H1 (cell line): ENCODE measurements at regions not wholly inside any gene's neighbourhood (a gene's known extent, or its start where the extent isn't known, plus 50 kb on each side); places are given as distances from the start of the nearest gene placed in this dataset.

Experiments used
- CTCF ChIA-PET: fragments of 300-600 bp; sonication (Branson Sonifier 250); formaldehyde crosslinking; loops from one replicate; lab custom pipeline; 2021; ENCODE audit not compliant: partially characterized antibody; lab: Charles Lee
- POLR2A ChIA-PET: fragments of 300-600 bp; sonication (Branson Sonifier 250); formaldehyde crosslinking; loops from one replicate; lab custom pipeline; 2021; ENCODE audit warnings: inconsistent platforms; ENCODE audit not compliant: partially characterized antibody; lab: Charles Lee
- DNase-seq, 2 experiments: peaks; one replicate each; pipeline versions ENCODE4 v3.0.0 to v3.0.0-alpha.2; 2010 to 2022; ENCODE audit warnings: low spot score in 2 of 2, low read depth in 1 of 2, mixed read lengths in 1 of 2
- FAIRE-seq: peaks from 2 replicates; lab custom pipeline; 2011; peaks lifted over from hg19 to GRCh38; lab: Jason Lieb, UNC
- H2AFZ ChIP-seq: 2 replicates; pipeline ENCODE4 v1.8.1; 2012; ENCODE audit warnings: low read length, inconsistent platforms
- H2AK5ac ChIP-seq: 2 replicates; pipeline ENCODE4 v1.6.1; 2013; ENCODE audit warnings: low read depth, low read length
- H2BK120ac ChIP-seq: replicated peaks from 2 replicates; pipeline ENCODE3; 2013; ENCODE audit warnings: low read depth, low read length, inconsistent platforms
- H2BK12ac ChIP-seq: 2 replicates; pipeline ENCODE4 v1.6.1; 2013; ENCODE audit warnings: low read depth, low read length
- H2BK15ac ChIP-seq: 2 replicates; pipeline ENCODE4 v1.6.1; 2013; ENCODE audit warnings: low read length
- H2BK20ac ChIP-seq: 2 replicates; pipeline ENCODE4 v1.6.1; 2013; ENCODE audit warnings: low read length
- H2BK5ac ChIP-seq: 2 replicates; pipeline ENCODE4 v1.6.1; 2013; ENCODE audit warnings: low read depth, low read length
- H3K14ac ChIP-seq: 2 replicates; pipeline ENCODE4 v1.6.1; 2013; ENCODE audit warnings: inconsistent platforms; ENCODE audit not compliant: insufficient read length
- H3K18ac ChIP-seq: 2 replicates; pipeline ENCODE4 v1.6.1; 2013; ENCODE audit warnings: low read length; ENCODE audit errors: extremely low read depth
- H3K23ac ChIP-seq: 2 replicates; pipeline ENCODE4 v1.6.1; 2013; ENCODE audit warnings: inconsistent platforms; ENCODE audit not compliant: insufficient read length
- H3K23me2 ChIP-seq: 2 replicates; pipeline ENCODE4 v1.6.1; 2013; ENCODE audit warnings: low read depth, low read length
- H3K27ac ChIP-seq: 2 replicates; pipeline ENCODE4 v1.6.1; 2011; ENCODE audit warnings: low read depth, low read length, inconsistent platforms
- H3K27me3 ChIP-seq, 4 experiments: replicated peaks in 1 of 4; 1 replicate in 1 of 4; 2 replicates in 3 of 4; pipeline versions ENCODE4 v1.6.1 to v1.8.1; 2011 to 2013; ENCODE audit warnings: low read length in 3 of 4, mild to moderate bottlenecking in 3 of 4, inconsistent platforms in 2 of 4, mixed read lengths in 2 of 4, moderate library complexity in 1 of 4; ENCODE audit not compliant: control insufficient read depth in 3 of 4, insufficient read depth in 3 of 4; ENCODE audit errors: extremely low read depth in 1 of 4
- H3K36me3 ChIP-seq, 4 experiments: 2 replicates each; pipeline versions ENCODE4 v1.6.1 to v1.8.1; 2011 to 2013; ENCODE audit warnings: mild to moderate bottlenecking in 4 of 4, low read length in 3 of 4, moderate library complexity in 2 of 4, control low read depth in 1 of 4, inconsistent platforms in 1 of 4; ENCODE audit not compliant: insufficient read depth in 4 of 4, control insufficient read depth in 2 of 4
- H3K4ac ChIP-seq: replicated peaks from 2 replicates; pipeline ENCODE3; 2013; ENCODE audit warnings: low read length, low read depth, mixed read lengths, inconsistent platforms; ENCODE audit not compliant: insufficient read length
- H3K4me1 ChIP-seq, 4 experiments: replicated peaks in 1 of 4; 1 replicate in 1 of 4; 2 replicates in 3 of 4; pipeline versions ENCODE4 v1.6.1 to v1.8.1; 2011 to 2013; ENCODE audit warnings: low read length in 3 of 4, inconsistent platforms in 2 of 4, mixed read lengths in 1 of 4; ENCODE audit not compliant: insufficient read depth in 4 of 4, control insufficient read depth in 3 of 4
- H3K4me2 ChIP-seq, 2 experiments: 2 replicates each; pipeline versions ENCODE4 v1.6.1 to v1.8.1; 2011 to 2013; ENCODE audit warnings: low read depth in 2 of 2, low read length in 2 of 2, control low read depth in 1 of 2, inconsistent platforms in 1 of 2, mild to moderate bottlenecking in 1 of 2; ENCODE audit not compliant: insufficient read depth in 1 of 2
- H3K4me3 ChIP-seq, 4 experiments: fragments of 200-600, 300-600 bp in 1 of 4; sonication (generic), shearing (Covaris generic), sonication (Bioruptor Twin) in 1 of 4; 2 replicates each; pipeline versions ENCODE4 v1.5.1 to v1.8.1; 2011 to 2016; ENCODE audit warnings: low read length in 4 of 4, low read depth in 3 of 4, control low read depth in 2 of 4, inconsistent platforms in 2 of 4, mild to moderate bottlenecking in 2 of 4, mixed read lengths in 1 of 4, moderate library complexity in 1 of 4; ENCODE audit not compliant: insufficient read depth in 2 of 4; ENCODE audit errors: extremely low read depth in 1 of 4
- H3K56ac ChIP-seq: replicated peaks from 2 replicates; pipeline ENCODE3; 2013; ENCODE audit warnings: low read depth, mild to moderate bottlenecking, mixed read lengths, low read length, inconsistent platforms; ENCODE audit not compliant: insufficient read length
- H3K79me1 ChIP-seq: 2 replicates; pipeline ENCODE4 v1.6.1; 2013; ENCODE audit warnings: low read depth, low read length, control low read depth
- H3K79me2 ChIP-seq, 2 experiments: 2 replicates each; pipeline versions ENCODE4 v1.6.1 to v1.8.1; 2012 to 2013; ENCODE audit warnings: low read length in 2 of 2, mild to moderate bottlenecking in 2 of 2, inconsistent platforms in 1 of 2; ENCODE audit not compliant: insufficient read depth in 2 of 2, control insufficient read depth in 1 of 2
- H3K9ac ChIP-seq, 4 experiments: replicated peaks in 1 of 4; 1 replicate in 1 of 4; 2 replicates in 3 of 4; pipeline versions ENCODE4 v1.6.1 to v1.8.1; 2011 to 2013; ENCODE audit warnings: low read depth in 3 of 4, low read length in 3 of 4, control low read depth in 2 of 4, mild to moderate bottlenecking in 2 of 4, moderate library complexity in 2 of 4, inconsistent platforms in 1 of 4; ENCODE audit errors: extremely low read depth in 1 of 4
- H3K9me3 ChIP-seq, 2 experiments: 2 replicates each; pipeline versions ENCODE4 v1.6.1 to v1.8.1; 2012 to 2013; ENCODE audit warnings: mild to moderate bottlenecking in 2 of 2, moderate library complexity in 2 of 2, control low read depth in 1 of 2, inconsistent platforms in 1 of 2, low read depth in 1 of 2, low read length in 1 of 2, mixed read lengths in 1 of 2; ENCODE audit not compliant: insufficient read depth in 2 of 2
- H4K20me1 ChIP-seq, 2 experiments: replicated peaks in 1 of 2; 2 replicates each; pipeline versions ENCODE3 to v1.8.1; 2011 to 2013; ENCODE audit warnings: inconsistent platforms in 2 of 2, low read length in 2 of 2, mild to moderate bottlenecking in 1 of 2; ENCODE audit not compliant: insufficient read depth in 2 of 2, control insufficient read depth in 1 of 2
- H4K5ac ChIP-seq: 2 replicates; pipeline ENCODE4 v1.6.1; 2013; ENCODE audit warnings: low read length, low read depth, mixed read lengths, inconsistent platforms; ENCODE audit not compliant: insufficient read length
- H4K8ac ChIP-seq: 2 replicates; pipeline ENCODE4 v1.8.0; 2013; ENCODE audit warnings: mild to moderate bottlenecking, moderate library complexity, low read length, inconsistent platforms; ENCODE audit not compliant: insufficient read depth; ENCODE audit errors: extremely low read depth
- H4K91ac ChIP-seq: replicated peaks from 2 replicates; pipeline ENCODE3; 2013; ENCODE audit warnings: low read length, mixed read lengths, inconsistent platforms; ENCODE audit not compliant: insufficient read length
- RXRA ChIP-seq: IDR thresholded peaks from 2 replicates; pipeline ENCODE4 v1.6.1; 2011; ENCODE audit warnings: low read depth, mild to moderate bottlenecking, low read length, moderate library complexity; ENCODE audit not compliant: insufficient read depth
- SIN3A ChIP-seq, 2 experiments: IDR thresholded peaks in 1 of 2; conservative IDR thresholded peaks in 1 of 2; 2 replicates each; pipeline ENCODE4 v1.6.1; 2011 to 2012; ENCODE audit warnings: low read length in 2 of 2, improper control_type of control experiment in 1 of 2, low read depth in 1 of 2, mild to moderate bottlenecking in 1 of 2
- SIX5 ChIP-seq: IDR thresholded peaks from 2 replicates; pipeline ENCODE4 v1.6.1; 2011; ENCODE audit warnings: mild to moderate bottlenecking, low read depth, low read length
- WGBS, 2 experiments: shearing (Covaris generic) in 1 of 2; methylation state at CpG; one replicate each; pipeline versions ENCODE4 v1.1.6 to v1.1.7; 2013 to 2015; ENCODE audit warnings: low lambda C conversion rate in 2 of 2, mixed read lengths in 2 of 2, inconsistent platforms in 1 of 2, low coverage in 1 of 2, missing lambda C conversion rate in 1 of 2; ENCODE audit not compliant: insufficient replicate concordance in 2 of 2, insufficient coverage in 1 of 2, insufficient read length in 1 of 2; ENCODE audit errors: extremely low coverage in 1 of 2, missing lambda C conversion rate in 1 of 2; 5-methylcytosine and 5-hydroxymethylcytosine counted together
- TF ChIP-seq, protein P1 (sequence below), 3 experiments: IDR thresholded peaks; 1 replicate in 2 of 3; 2 replicates in 1 of 3; pipeline versions ENCODE4 v1.5.1 to v1.6.1; 2011; ENCODE audit warnings: low read length in 3 of 3, mild to moderate bottlenecking in 3 of 3, inconsistent platforms in 2 of 3, low read depth in 1 of 3, moderate library complexity in 1 of 3; ENCODE audit not compliant: insufficient read depth in 1 of 3; ENCODE audit errors: control extremely low read depth in 1 of 3

DNA sequence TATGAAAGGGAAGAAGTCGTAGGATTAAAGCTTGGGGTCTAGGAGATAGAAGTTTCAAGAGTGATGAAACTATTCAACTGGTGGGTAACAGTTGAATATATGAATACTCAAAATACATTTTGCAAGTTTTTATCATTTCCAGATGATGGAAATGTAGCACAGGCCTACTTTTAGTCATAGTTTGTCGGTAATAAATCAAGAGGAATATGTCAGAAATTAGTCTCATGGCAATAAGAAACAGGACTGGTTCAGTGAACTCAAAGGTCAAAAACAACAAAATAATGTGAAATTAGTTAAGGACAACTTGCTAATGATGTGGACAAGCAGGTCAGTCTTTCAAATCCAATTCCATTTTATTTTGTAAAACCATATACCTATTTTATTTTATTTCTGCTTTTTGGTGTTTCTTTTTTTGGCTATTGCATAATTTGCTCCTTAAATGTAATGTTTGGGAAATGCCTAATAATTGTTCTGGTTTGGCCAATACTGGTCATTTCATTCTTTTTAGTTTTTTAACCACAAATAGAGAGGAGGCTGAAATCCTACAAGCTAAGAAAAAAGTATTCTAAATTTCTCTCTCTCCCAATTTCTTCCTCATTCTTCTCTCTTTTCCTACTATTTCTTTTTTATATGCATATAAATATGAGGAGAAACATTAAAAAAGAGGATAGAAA, 195.2 kb upstream of the ARHGEF26 start:
- Histone ChIP-seq H4K8ac (no peak overlapping the region), H2BK20ac (no peak overlapping the region), H3K23me2 (no peaks in the 10 kb centered on the region), H3K4me1 (no peaks in the 10 kb centered on the region), H4K20me1 (no peaks in the 10 kb centered on the region), H2AK5ac (no peak overlapping the region), H4K91ac (no peak overlapping the region), H2BK12ac (no peak overlapping the region), H3K79me1 (no peaks in the 10 kb centered on the region), H3K9ac (no peak overlapping the region), H2BK15ac (no peak overlapping the region), H3K27me3 (no peaks in the 10 kb centered on the region), H3K18ac (no peak overlapping the region), H4K5ac (no peak overlapping the region), H2BK120ac (no peak overlapping the region), H3K23ac (no peak overlapping the region), H3K14ac (no peak overlapping the region), H3K4me3 (no peak overlapping the region), H3K4ac (no peak overlapping the region), H3K79me2 (no peaks in the 10 kb centered on the region), H3K56ac (no peak overlapping the region), H3K4me2 (no peak overlapping the region), H2BK5ac (no peak overlapping the region), H3K36me3 (no peaks in the 10 kb centered on the region), H2AFZ (no peak overlapping the region), H3K9me3 (no peaks in the 10 kb centered on the region), H3K27ac (no peak overlapping the region)
- DNase-seq (no peak), FAIRE-seq (no peak)
- WGBS, 2 experiments: 90% methylated on average over 2 of the region's 2 CpGs; no CpG with 5 or more reads in 1 of the 2 experiments
- ChIA-PET POLR2A (no interaction called here), CTCF (interaction anchor here (1.7 kb wide), 1 partner anchor 16 kb away, joined by 3 read pairs; no protein-coding TSS in a partner anchor)
- TF ChIP-seq, protein P1, sequence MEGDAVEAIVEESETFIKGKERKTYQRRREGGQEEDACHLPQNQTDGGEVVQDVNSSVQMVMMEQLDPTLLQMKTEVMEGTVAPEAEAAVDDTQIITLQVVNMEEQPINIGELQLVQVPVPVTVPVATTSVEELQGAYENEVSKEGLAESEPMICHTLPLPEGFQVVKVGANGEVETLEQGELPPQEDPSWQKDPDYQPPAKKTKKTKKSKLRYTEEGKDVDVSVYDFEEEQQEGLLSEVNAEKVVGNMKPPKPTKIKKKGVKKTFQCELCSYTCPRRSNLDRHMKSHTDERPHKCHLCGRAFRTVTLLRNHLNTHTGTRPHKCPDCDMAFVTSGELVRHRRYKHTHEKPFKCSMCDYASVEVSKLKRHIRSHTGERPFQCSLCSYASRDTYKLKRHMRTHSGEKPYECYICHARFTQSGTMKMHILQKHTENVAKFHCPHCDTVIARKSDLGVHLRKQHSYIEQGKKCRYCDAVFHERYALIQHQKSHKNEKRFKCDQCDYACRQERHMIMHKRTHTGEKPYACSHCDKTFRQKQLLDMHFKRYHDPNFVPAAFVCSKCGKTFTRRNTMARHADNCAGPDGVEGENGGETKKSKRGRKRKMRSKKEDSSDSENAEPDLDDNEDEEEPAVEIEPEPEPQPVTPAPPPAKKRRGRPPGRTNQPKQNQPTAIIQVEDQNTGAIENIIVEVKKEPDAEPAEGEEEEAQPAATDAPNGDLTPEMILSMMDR (IDR thresholded peaks at IDR 0.05; ENCODE audit: control extremely low read depth in 1 of 3, insufficient read depth in 1 of 3, low read depth in 1 of 3, low read length in 3 of 3): no peak
- no peak for TF ChIP-seq SIN3A (conservative IDR thresholded peaks at IDR 0.05 in 1 of 2, IDR thresholded peaks at IDR 0.05 in 1 of 2; ENCODE audit: low read depth in 1 of 2, low read length in 2 of 2)
- no peak for TF ChIP-seq SIX5
- no peak for TF ChIP-seq RXRA
